ENCODE measurements at regions not wholly inside any gene's neighbourhood (a gene's known extent, or its start where the extent isn't known, plus 50 kb on each side); places are given as distances from the start of the nearest gene placed in this dataset.

GRCh38 chr3:117510396-117510795 is 800.8 kb downstream of the TUSC7 start:
- ATAC-seq (no peak), DNase-seq (no peak)
- Histone ChIP-seq H3K27me3 (no peaks in the 10 kb centered on the region), H3K9me3 (no peaks in the 10 kb centered on the region), H3K4me3 (no peak overlapping the region), H3K36me3 (no peaks in the 10 kb centered on the region), H3K27ac (no peak overlapping the region), H3K4me1 (no peaks in the 10 kb centered on the region)
- intact Hi-C loops (cut with DNase I) = no loop called here
- TF ChIP-seq CTCF (IDR thresholded peaks at IDR 0.05) = no peak

- no peak for TF ChIP-seq CTCF (IDR thresholded peaks at IDR 0.05)
- H3K36me3 ChIP-seq = no peaks in the 10 kb centered on the region
- no peak for DNase-seq
- no peaks in the 10 kb centered on the region for H3K9me3 ChIP-seq
- H3K4me3 ChIP-seq = no peak overlapping the region
- no peak overlapping the region for H3K27ac ChIP-seq
- H3K27me3 ChIP-seq = no peaks in the 10 kb centered on the region
- no peaks in the 10 kb centered on the region for H3K4me1 ChIP-seq
- no peak for ATAC-seq
- intact Hi-C loops (cut with DNase I) = no loop called here
Observed at GRCh38 chr3:117512975-117513374, 803.4 kb downstream of the TUSC7 start.

GRCh38 chr3:117515309-117515708 is 805.7 kb downstream of the TUSC7 start:
- no peak overlapping the region for H3K27ac ChIP-seq
- no peak for TF ChIP-seq CTCF (IDR thresholded peaks at IDR 0.05)
- ATAC-seq = no peak
- no peaks in the 10 kb centered on the region for H3K9me3 ChIP-seq
- intact Hi-C loops (cut with DNase I) = no loop called here
- no peak overlapping the region for H3K4me3 ChIP-seq
- H3K27me3 ChIP-seq = no peaks in the 10 kb centered on the region
- H3K36me3 ChIP-seq = no peaks in the 10 kb centered on the region
- DNase-seq = no peak
- no peaks in the 10 kb centered on the region for H3K4me1 ChIP-seq

GRCh38 chr3:117518364-117518763 is 808.8 kb downstream of the TUSC7 start:
- Histone ChIP-seq H3K36me3 (no peaks in the 10 kb centered on the region), H3K27ac (no peak overlapping the region), H3K9me3 (no peaks in the 10 kb centered on the region), H3K27me3 (no peaks in the 10 kb centered on the region), H3K4me3 (no peak overlapping the region), H3K4me1 (no peaks in the 10 kb centered on the region)
- TF ChIP-seq CTCF (IDR thresholded peaks at IDR 0.05) = no peak
- DNase-seq (no peak), ATAC-seq (no peak)
- intact Hi-C loops (cut with DNase I) = no loop called here

- TF ChIP-seq CTCF (IDR thresholded peaks at IDR 0.05) = no peak
- DNase-seq (no peak), ATAC-seq (no peak)
- no peaks in the 10 kb centered on the region for H3K9me3 ChIP-seq
- no peaks in the 10 kb centered on the region for H3K27me3 ChIP-seq
- no peaks in the 10 kb centered on the region for H3K36me3 ChIP-seq
- no peaks in the 10 kb centered on the region for H3K4me1 ChIP-seq
- no peak overlapping the region for H3K27ac ChIP-seq
- intact Hi-C loops (cut with DNase I) = loop anchor here in 1 of 2 donors (10.0 kb wide), 1 partner anchor 505 kb away; no protein-coding TSS in a partner anchor
- no peak overlapping the region for H3K4me3 ChIP-seq
Observed at GRCh38 chr3:117519776-117520175, 810.2 kb downstream of the TUSC7 start.
